ENCODE measurements at regions not wholly inside any gene's neighbourhood (a gene's known extent, or its start where the extent isn't known, plus 50 kb on each side); places are given as distances from the start of the nearest gene placed in this dataset.

DNA sequence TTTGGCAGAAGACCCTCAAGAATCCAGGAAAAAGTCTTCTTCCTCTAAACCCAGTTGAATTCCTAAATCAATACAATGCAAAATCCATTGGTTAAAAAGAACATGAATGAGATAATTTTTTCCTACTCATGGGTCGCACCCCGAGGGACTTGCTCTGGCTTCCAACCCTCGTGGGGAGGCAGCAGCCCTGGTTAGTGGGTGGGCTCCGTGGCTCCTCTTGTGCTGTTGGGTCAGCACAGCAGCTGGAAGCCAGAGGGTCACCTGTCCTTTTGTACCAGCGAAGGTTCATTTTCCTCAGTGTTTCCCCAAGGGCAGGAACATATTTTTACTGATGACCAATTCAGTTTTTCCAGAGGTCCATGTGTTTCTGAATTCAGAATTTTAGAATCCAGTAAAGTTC is 120.6 kb upstream of the S1PR3 start:
- no TSS peak for BruUV-seq (replicated peaks)
- H3K36me3 ChIP-seq (ENCODE audit: insufficient read depth, low read length): no peaks in the 10 kb centered on the region
- TF ChIP-seq EZH2phosphoT487 (IDR thresholded peaks at IDR 0.05; ENCODE audit: borderline replicate concordance, low read depth, low read length): no peak
- TF ChIP-seq, protein P1, sequence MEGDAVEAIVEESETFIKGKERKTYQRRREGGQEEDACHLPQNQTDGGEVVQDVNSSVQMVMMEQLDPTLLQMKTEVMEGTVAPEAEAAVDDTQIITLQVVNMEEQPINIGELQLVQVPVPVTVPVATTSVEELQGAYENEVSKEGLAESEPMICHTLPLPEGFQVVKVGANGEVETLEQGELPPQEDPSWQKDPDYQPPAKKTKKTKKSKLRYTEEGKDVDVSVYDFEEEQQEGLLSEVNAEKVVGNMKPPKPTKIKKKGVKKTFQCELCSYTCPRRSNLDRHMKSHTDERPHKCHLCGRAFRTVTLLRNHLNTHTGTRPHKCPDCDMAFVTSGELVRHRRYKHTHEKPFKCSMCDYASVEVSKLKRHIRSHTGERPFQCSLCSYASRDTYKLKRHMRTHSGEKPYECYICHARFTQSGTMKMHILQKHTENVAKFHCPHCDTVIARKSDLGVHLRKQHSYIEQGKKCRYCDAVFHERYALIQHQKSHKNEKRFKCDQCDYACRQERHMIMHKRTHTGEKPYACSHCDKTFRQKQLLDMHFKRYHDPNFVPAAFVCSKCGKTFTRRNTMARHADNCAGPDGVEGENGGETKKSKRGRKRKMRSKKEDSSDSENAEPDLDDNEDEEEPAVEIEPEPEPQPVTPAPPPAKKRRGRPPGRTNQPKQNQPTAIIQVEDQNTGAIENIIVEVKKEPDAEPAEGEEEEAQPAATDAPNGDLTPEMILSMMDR (conservative IDR thresholded peaks at IDR 0.05; ENCODE audit: low read length): no peak
- no peaks in the 10 kb centered on the region for H3K79me2 ChIP-seq (ENCODE audit: insufficient read depth, low read depth, low read length)
- POLR2A ChIA-PET: no interaction called here
- DNase-seq (ENCODE audit: low spot score): no peak
- no peaks in the 10 kb centered on the region for H3K9me3 ChIP-seq (ENCODE audit: low read length)
- CTCF ChIA-PET (ENCODE audit: unreplicated experiment): no interaction called here
- intact Hi-C loops (cut with micrococcal nuclease; ENCODE audit: unreplicated experiment): no loop called here
- H3K4me1 ChIP-seq (ENCODE audit: insufficient read depth, low read length, poor library complexity, severe bottlenecking): no peaks in the 10 kb centered on the region
- H3K4me2 ChIP-seq (ENCODE audit: low read length): no peak overlapping the region
- H3K9me2 ChIP-seq (ENCODE audit: insufficient read depth, low read length): no peaks in the 10 kb centered on the region
- H3K4me3 ChIP-seq (ENCODE audit: low read depth, low read length, poor library complexity, severe bottlenecking): no peak overlapping the region
- no peaks in the 10 kb centered on the region for H4K20me1 ChIP-seq (ENCODE audit: insufficient read depth, low read length)
- H2AFZ ChIP-seq (ENCODE audit: low read length): no peak overlapping the region
- H3K27ac ChIP-seq (ENCODE audit: low read depth, low read length, poor library complexity, severe bottlenecking): no peak overlapping the region

DNA sequence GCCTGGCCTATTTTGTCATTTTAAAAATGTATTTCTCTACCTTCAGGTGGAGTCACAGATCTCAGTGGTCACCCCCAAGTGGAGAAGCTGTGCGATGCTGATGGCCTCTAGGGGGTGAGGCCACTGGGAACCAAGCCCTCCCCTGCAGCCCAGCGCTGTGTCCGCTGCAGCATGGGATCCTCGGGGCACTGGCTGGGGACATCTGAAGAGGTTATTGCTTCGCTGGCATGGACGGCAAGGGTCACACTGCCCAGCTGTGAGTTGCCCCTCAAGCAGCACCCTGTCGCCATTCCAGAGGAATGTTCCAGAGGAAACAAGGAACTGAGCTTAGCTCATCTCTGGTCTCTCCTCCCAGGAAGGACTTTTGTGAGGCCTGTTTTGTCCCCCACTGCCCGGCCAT is 119.6 kb upstream of the S1PR3 start:
- no peak for DNase-seq (ENCODE audit: low spot score)
- BruUV-seq (replicated peaks): no TSS peak
- Histone ChIP-seq H2AFZ (ENCODE audit: low read length) (no peak overlapping the region), H3K9me2 (ENCODE audit: insufficient read depth, low read length) (no peaks in the 10 kb centered on the region), H3K79me2 (ENCODE audit: insufficient read depth, low read depth, low read length) (no peaks in the 10 kb centered on the region), H3K36me3 (ENCODE audit: insufficient read depth, low read length) (no peaks in the 10 kb centered on the region), H3K4me2 (ENCODE audit: low read length) (no peak overlapping the region), H3K4me1 (ENCODE audit: insufficient read depth, low read length, poor library complexity, severe bottlenecking) (peaks cover 9% of the 10 kb centered on the region), H3K27ac (ENCODE audit: low read depth, low read length, poor library complexity, severe bottlenecking) (no peak overlapping the region), H3K4me3 (ENCODE audit: low read depth, low read length, poor library complexity, severe bottlenecking) (no peak overlapping the region), H4K20me1 (ENCODE audit: insufficient read depth, low read length) (no peaks in the 10 kb centered on the region), H3K9me3 (ENCODE audit: low read length) (no peaks in the 10 kb centered on the region)
- POLR2A ChIA-PET: no interaction called here
- CTCF ChIA-PET (ENCODE audit: unreplicated experiment): no interaction called here
- TF ChIP-seq, protein P1 (conservative IDR thresholded peaks at IDR 0.05; ENCODE audit: low read length): no peak
- TF ChIP-seq EZH2phosphoT487 (IDR thresholded peaks at IDR 0.05; ENCODE audit: borderline replicate concordance, low read depth, low read length): no peak
- intact Hi-C loops (cut with micrococcal nuclease; ENCODE audit: unreplicated experiment): no loop called here

DNA sequence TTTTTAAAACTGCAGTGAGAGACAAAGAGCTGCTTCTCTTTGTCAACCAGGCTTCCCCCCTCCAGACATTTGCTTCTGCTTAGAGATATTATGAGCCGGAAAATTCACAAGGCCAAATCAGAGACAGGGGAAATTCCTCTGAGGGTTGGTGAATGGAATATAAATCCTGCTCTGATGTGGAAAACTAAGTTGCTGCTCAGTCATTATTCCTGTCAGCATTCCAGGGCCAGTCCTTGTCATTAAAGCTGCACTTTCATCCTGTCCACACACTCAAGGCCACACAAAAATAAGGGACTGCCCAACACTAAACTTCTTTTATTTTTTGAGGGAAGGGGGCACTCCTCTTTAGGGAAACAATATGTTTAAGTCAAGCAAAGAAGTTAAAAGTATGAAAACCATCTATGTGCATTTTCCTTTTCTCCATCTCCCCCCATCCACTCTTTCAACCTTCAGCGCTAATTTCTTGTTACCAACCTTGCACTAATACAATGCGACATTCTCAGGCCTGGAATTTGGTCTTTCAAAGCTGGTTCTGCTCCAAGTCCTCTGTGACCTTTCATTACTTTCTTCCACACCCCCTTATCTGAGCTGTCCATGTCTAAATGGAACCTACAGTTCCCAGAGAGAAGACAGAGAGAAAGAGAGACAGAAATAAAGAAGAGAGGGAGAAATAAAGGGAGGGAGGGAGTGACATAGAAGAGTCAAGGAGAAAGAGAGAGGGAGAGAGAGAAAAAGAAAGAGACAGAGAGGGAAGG is 118.9 kb upstream of the S1PR3 start:
- POLR2A ChIA-PET: no interaction called here
- H4K20me1 ChIP-seq (ENCODE audit: insufficient read depth, low read length): no peaks in the 10 kb centered on the region
- H3K36me3 ChIP-seq (ENCODE audit: insufficient read depth, low read length): no peaks in the 10 kb centered on the region
- DNase-seq (ENCODE audit: low spot score): no peak
- CTCF ChIA-PET (ENCODE audit: unreplicated experiment): no interaction called here
- no peak overlapping the region for H3K27ac ChIP-seq (ENCODE audit: low read depth, low read length, poor library complexity, severe bottlenecking)
- no peaks in the 10 kb centered on the region for H3K9me3 ChIP-seq (ENCODE audit: low read length)
- H3K4me1 ChIP-seq (ENCODE audit: insufficient read depth, low read length, poor library complexity, severe bottlenecking): peaks cover 16% of the 10 kb centered on the region
- intact Hi-C loops (cut with micrococcal nuclease; ENCODE audit: unreplicated experiment): no loop called here
- no peaks in the 10 kb centered on the region for H3K9me2 ChIP-seq (ENCODE audit: insufficient read depth, low read length)
- no TSS peak for BruUV-seq (replicated peaks)
- no peaks in the 10 kb centered on the region for H3K79me2 ChIP-seq (ENCODE audit: insufficient read depth, low read depth, low read length)
- no peak for TF ChIP-seq EZH2phosphoT487 (IDR thresholded peaks at IDR 0.05; ENCODE audit: borderline replicate concordance, low read depth, low read length)
- TF ChIP-seq, protein P1 (conservative IDR thresholded peaks at IDR 0.05; ENCODE audit: low read length): no peak
- H3K4me3 ChIP-seq (ENCODE audit: low read depth, low read length, poor library complexity, severe bottlenecking): no peak overlapping the region
- H3K4me2 ChIP-seq (ENCODE audit: low read length): no peak overlapping the region
- H2AFZ ChIP-seq (ENCODE audit: low read length): no peak overlapping the region

Data from OCI-LY7 (cell line).